IPS-NIHi7 (cell line): ENCODE measurements at regions not wholly inside any gene's neighbourhood (a gene's known extent, or its start where the extent isn't known, plus 50 kb on each side); places are given as distances from the start of the nearest gene placed in this dataset.
"Not testable (repeated sequence)": the region's sequence is repeated elsewhere in the genome, so short reads cannot be mapped to it uniquely, and the experiment has no call there.

Source experiments
- DNase-seq: peaks from one replicate; pipeline ENCODE4 v3.0.0; 2012; ENCODE audit warnings: mixed read lengths; ENCODE audit errors: extremely low spot score

GRCh38 chr20:54941666-54942065 is 466.3 kb downstream of the DOK5 start:
- DNase-seq, result no peak

DNA sequence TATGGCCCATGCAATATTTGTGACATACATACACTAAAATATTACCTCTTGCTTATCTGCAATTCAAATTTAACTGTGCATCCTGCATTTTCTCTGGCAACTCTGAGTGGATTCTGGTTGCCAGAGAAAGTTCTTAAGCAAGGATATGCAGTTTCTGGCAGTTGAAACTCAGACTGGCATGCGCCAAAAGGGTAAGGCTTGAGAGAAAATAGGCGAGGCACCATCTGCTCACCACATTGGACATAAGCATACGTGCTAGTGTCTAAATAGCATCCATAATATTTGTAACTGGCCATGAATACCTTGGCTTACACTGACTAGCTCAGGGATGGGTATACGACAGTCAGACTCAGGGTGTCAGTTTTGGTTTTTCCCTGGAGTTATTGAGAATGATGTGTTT is 465.1 kb downstream of the DOK5 start:
- no peak for DNase-seq

- no peak for DNase-seq
Observed at GRCh38 chr20:54938707-54939106, 463.3 kb downstream of the DOK5 start.

DNA sequence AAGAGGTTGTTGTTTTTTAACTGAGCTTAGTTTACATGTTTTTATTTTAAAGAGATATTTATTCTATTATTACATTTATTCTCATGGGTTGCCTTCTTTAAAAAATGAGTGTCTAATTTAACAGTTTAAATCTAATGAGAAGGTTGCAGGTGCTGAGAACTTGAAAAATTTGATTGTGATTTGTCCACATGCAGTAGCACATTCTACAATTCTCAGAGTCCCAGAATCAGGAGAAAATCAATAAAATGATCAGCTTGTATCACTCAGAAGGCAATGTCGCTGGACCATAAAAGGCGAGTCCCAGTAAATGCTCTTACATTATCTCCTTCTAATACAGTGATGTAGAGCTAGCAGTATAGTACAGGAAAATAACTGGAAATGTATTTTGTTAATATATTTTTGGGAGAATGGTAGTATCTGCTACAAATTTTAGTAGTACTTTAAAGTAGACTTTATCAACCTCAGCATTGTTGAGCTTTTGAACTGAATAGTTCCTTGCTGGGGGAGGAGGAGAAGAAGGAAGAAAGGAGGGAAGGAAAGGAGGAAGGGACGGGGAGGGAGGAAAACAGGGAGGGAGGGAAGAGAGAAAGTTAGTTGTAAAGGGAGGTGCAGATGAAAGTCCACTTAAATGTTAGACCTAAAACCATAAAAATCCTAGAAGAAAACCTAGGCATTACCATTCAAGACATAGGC is 458.0 kb downstream of the DOK5 start:
- DNase-seq, result no peak

- DNase-seq, result no peak
Observed at GRCh38 chr20:54929191-54929590, 453.8 kb downstream of the DOK5 start.

GRCh38 chr20:54928564-54928963 is 453.2 kb downstream of the DOK5 start:
- no peak for DNase-seq

DNA sequence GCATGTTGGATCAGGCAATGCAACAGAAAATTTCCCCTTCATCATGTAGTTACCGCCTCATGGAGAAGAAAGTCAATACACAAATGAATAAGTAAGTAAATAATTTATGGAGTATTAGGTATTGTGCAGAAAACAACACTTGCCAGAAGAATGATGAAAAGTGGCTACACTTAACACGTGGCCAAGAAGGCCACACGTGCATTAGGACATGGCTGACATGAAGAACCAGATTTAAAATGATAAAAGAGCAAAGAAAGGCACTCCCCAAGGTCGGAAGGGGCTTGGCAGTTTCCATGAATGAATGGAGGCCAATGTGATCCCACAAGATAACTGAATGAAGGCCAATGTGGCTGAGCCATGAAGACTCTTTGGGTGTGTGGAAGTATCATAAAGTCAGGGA is 447.2 kb downstream of the DOK5 start:
- DNase-seq, result no peak

- no peak for DNase-seq
Observed at GRCh38 chr20:54922096-54922495, 446.7 kb downstream of the DOK5 start.

DNA sequence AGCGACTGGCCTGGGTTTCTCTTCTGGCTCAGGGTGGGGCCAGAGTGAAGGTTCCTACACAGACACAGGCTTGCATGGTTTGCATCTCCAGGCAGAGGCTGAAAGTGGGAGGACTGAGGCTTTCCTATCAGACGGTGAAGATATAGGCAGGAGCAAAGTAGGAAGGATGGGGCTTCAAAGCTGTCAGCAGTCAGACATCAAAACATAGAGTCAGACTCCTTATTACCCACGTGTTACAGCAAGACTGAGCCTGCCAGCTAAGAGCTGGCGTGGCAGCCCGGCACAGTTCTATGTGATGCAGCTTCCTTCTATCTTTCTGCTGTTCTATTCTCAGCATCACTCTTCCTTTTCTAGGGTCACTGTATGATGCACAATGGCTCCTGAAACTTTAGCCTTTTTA is 445.1 kb downstream of the DOK5 start:
- no peak for DNase-seq

DNA sequence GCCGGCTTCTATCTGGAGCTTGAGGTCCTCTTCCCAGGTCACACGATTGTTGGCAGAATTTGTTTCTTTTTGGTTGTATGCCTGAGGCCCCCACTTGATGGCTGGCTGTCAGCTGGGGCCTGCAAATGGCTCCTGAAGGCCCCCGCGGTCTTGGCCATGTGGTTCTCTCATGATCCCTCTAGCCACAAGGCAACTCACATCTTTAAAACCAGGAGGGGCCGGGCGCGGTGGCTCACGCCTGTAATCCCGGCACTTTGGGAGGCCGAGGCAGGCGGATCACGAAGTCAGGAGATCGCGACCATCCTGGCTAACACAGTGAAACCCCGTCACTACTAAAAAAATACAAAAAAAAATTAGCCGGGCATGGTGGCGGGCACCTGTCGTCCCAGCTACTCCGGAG is 443.6 kb downstream of the DOK5 start:
- DNase-seq, result not testable (repeated sequence)

- DNase-seq, result no peak
Observed at GRCh38 chr20:54914995-54915394, 439.6 kb downstream of the DOK5 start.

GRCh38 chr20:54909702-54910101 is 434.3 kb downstream of the DOK5 start:
- DNase-seq, result no peak

DNA sequence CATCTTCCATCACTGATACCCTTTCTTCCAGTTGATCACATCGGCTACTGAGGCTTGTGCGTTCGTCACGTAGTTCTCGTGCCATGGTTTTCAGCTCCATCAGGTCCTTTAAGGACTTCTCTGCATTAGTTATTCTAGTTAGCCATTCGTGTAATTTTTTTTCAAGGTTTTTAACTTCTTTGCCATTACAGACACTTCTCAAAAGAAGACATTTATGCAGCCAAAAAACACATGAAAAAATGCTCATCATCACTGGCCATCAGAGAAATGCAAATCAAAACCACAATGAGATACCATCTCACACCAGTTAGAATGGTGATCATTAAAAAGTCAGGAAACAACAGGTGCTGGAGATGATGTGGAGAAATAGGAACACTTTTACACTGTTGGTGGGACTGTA is 430.7 kb downstream of the DOK5 start:
- not testable (repeated sequence) for DNase-seq

DNA sequence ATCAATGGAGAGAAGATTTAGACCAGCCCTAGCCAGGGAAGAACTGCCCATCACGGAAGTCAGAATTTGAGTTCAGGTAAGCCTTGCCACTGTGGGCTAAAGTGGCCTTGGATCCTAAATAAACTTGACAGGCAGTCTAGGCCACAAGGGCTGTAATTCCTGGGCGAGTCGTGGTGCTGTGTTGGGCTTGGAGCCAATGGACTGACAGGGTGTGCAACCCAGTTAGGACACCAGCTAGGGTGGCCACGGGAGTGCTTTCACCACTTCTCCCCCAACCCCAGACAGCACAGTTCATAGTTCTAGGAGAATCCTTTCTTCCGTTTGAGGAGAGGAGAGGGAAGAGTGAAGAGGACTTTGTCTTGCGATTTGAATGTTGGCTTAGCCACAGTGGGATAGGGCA is 422.4 kb downstream of the DOK5 start:
- no peak for DNase-seq

GRCh38 chr20:54891907-54892306 is 416.5 kb downstream of the DOK5 start:
- DNase-seq, result no peak

DNA sequence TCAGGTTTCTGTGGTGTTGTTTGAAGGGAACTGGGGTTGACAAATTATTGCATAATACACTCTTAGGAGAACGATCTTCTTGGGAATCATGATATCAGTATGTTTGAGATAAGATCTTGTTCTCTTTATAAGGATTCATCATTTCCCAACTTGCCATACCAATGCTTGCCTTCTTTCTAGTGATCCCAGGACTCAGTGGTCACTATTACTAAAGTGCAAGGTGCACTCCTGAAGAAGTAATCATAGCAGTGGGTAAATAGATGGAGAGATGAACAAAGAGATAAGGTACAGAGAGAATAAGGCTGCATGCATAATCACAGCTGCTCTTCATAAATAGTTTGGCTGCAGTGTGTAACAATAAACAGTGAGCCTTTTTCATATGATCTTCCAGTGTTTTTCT is 404.0 kb downstream of the DOK5 start:
- no peak for DNase-seq

DNA sequence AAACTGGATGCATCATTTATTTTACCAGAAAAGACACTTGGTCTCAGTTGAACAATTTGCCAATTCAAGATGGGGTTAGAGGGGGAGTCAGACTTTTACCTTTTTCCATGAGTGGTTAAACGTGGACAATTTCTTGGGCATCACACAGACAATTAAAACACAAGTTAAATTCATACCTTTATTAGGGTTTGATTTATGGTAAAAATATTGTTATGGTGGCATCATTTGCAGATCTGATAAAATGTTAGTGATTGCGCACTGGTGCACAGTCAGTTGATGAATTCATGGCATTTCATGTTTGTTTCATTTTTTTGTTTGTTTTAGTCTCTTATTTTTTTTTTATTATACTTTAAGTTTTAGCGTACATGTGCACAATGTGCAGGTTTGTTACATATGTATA is 399.9 kb downstream of the DOK5 start:
- DNase-seq, result no peak

DNA sequence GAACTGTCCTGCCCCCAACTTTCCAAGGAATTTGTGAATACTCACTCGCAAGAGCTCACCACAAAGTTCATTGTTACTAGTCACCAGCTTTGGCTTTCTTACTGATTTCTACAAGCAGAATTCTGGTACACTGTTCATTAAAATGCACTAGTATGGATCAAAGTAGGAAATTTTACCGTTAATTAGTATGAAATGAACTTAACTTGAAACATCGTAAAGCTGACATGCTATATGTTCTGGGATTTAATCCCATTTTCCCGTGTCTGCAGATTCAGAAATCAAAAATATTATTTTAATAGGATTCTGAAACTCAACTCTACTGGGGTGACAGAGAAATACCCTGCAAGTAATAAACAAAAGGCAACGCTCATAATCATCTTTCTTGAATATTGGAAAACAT is 399.3 kb downstream of the DOK5 start:
- DNase-seq, result no peak

DNA sequence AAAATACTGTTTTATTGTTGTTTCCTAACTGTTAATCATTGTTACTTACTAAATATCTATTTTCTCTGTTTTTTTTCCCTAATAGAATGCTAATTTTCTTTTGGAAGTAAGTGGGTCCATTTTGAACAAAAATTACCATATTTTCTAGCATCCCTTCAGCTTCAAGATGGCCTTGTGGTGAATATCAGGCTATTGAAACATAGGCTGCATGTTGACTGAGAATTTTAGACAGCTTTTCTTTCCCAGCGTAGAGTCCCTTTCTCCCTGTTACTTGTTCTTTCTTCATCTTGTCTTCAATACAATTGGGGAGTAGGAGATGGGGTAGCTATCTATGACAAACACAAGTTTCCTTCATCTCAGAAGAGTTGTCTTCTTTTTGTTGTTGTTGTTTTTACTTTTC is 397.0 kb downstream of the DOK5 start:
- DNase-seq, result no peak

DNA sequence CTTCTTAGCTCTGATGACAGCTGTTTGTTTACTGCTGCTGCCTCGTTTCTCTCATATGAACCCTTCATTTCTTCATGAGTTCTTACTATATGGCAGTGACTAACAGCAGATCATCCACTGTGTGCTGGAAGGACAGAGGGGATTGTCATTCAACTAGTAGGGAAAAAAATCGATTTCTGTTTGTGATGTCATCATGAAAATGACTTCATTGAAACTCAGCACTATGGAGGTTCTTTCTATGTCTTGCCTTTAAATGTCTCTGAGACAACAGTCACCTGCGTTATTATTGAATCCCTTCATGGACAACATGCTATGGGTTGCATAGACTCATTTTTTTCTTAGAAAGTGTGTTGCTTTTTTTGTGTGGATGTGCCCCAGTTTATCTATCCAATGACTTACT is 394.4 kb downstream of the DOK5 start:
- no peak for DNase-seq

DNA sequence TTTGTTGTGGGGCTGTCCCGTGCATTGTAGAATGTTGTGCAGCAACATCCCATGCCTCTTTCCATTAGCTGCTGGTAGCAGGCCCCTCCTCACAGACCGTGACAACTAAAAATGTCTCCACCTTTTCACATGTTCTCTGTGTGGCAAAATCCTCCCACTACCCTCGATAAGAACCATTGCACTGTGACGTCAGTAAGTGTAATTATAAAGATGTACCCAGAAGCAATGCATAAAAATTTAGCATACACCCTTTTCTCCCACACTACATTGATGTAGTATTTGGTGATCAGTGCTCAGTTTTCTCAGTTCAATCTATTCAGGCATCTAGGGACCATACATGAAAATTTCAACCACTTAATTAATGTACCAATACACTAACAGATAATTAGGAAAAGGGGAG is 389.9 kb downstream of the DOK5 start:
- DNase-seq, result no peak

GRCh38 chr20:54860716-54861115 is 385.3 kb downstream of the DOK5 start:
- DNase-seq, result no peak

DNA sequence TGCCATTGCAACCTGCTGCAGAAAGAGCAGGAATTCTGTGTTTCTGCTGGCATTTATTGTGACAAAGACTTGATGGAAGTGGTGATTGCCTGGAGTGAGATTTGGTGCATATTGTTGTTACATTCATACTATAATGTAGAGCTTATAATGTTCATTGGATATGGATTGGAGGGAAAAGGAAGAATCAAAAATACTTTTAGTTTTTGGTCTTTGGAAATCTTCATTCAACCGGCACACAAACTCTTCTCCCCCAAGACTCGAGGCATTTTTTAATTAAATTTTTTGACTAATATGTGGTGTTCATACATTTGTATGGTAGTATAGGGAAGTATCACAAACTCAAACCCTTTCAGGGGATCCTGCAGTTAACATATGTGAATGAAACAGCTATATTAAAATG is 380.8 kb downstream of the DOK5 start:
- no peak for DNase-seq

DNA sequence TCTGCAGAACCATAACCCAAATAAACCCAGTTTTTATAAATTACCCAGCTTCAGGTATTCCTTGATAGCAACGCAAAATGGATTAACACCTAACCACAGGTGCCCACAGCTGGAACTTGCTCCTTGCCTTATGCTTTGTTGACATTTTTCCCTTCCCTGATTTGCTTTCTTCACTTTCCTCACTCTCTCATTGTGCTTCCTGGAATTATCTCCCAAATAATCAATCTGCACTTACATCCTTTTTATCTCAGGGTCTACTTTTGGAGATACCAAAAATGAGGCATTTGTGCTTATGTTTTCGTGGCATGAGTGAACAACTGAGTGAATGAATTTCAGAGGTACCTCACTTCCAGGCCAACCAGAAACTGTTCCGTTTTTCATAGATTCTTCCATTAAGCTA is 374.3 kb downstream of the DOK5 start:
- DNase-seq, result no peak
